RWPE2 (cell line): ENCODE measurements at regions not wholly inside any gene's neighbourhood (a gene's known extent, or its start where the extent isn't known, plus 50 kb on each side); places are given as distances from the start of the nearest gene placed in this dataset.

Experiments
- ATAC-seq: fragments of 200-7000 bp; cut with Tn5 transposase; 3 replicates; pipeline ENCODE4 v1.9.1; 2021; ENCODE audit warnings: low read depth
- DNase-seq: peaks from one replicate; pipeline ENCODE4 v3.0.0-alpha.2; 2020; ENCODE audit warnings: low spot score
- H3K27ac ChIP-seq: fragments of 450-650 bp; 2 replicates; pipeline ENCODE4 v1.5.1; 2017; ENCODE audit warnings: mild to moderate bottlenecking; ENCODE audit not compliant: poor library complexity, severe bottlenecking
- H3K27me3 ChIP-seq: fragments of 250-450 bp; sonication (Bioruptor Pico); 2 replicates; pipeline ENCODE4 v1.5.1; 2021; ENCODE audit warnings: mild to moderate bottlenecking, moderate library complexity; ENCODE audit not compliant: insufficient read depth, poor library complexity, severe bottlenecking
- H3K36me3 ChIP-seq: fragments of 250-450 bp; sonication (Bioruptor Pico); 2 replicates; pipeline ENCODE4 v1.5.1; 2020; ENCODE audit warnings: low read depth, mild to moderate bottlenecking, moderate library complexity
- H3K4me1 ChIP-seq: fragments of 250-450 bp; sonication (Bioruptor Pico); 2 replicates; pipeline ENCODE4 v1.5.1; 2021; ENCODE audit warnings: mild to moderate bottlenecking, moderate library complexity; ENCODE audit not compliant: insufficient read depth, poor library complexity, severe bottlenecking
- H3K4me3 ChIP-seq: fragments of 250-450 bp; sonication (Bioruptor Pico); 2 replicates; pipeline ENCODE4 v1.5.1; 2021; ENCODE audit warnings: mild to moderate bottlenecking, moderate library complexity; ENCODE audit not compliant: severe bottlenecking
- H3K9me3 ChIP-seq: fragments of 250-450 bp; sonication (Bioruptor Pico); 2 replicates; pipeline ENCODE4 v1.5.1; 2021; ENCODE audit warnings: mild to moderate bottlenecking, moderate library complexity; ENCODE audit not compliant: severe bottlenecking
- CTCF ChIP-seq: fragments of 450-650 bp; IDR thresholded peaks from one replicate; pipeline ENCODE4 v1.5.1; 2017; ENCODE audit warnings: mild to moderate bottlenecking, moderate library complexity; ENCODE audit not compliant: poor library complexity, severe bottlenecking

- Histone ChIP-seq H3K27ac (no peak overlapping the region), H3K36me3 (no peaks in the 10 kb centered on the region), H3K4me3 (no peak overlapping the region), H3K9me3 (no peaks in the 10 kb centered on the region), H3K27me3 (no peaks in the 10 kb centered on the region), H3K4me1 (peaks cover 14% of the 10 kb centered on the region)
- no peak for TF ChIP-seq CTCF
- ATAC-seq: no peak
- DNase-seq: no peak
Observed at GRCh38 chr5:87103616-87104287, 163.9 kb upstream of the RASA1 start.

GRCh38 chr5:87105577-87105976 lies 162.1 kb upstream of the RASA1 start:
- TF ChIP-seq CTCF: no peak
- peaks cover 5% of the 10 kb centered on the region for H3K4me1 ChIP-seq
- ATAC-seq: no peak

GRCh38 chr5:87109746-87110145 lies 157.9 kb upstream of the RASA1 start:
- no peak overlapping the region for H3K4me3 ChIP-seq
- H3K27me3 ChIP-seq: no peaks in the 10 kb centered on the region
- ATAC-seq (no peak), DNase-seq (no peak)
- H3K9me3 ChIP-seq: no peaks in the 10 kb centered on the region
- peaks cover 19% of the 10 kb centered on the region for H3K4me1 ChIP-seq
- no peak overlapping the region for H3K27ac ChIP-seq
- no peak for TF ChIP-seq CTCF
- H3K36me3 ChIP-seq: no peaks in the 10 kb centered on the region

More at GRCh38 chr5:87105577-87105976, 162.1 kb upstream of the RASA1 start:
- H3K4me3 ChIP-seq: no peak overlapping the region
- no peaks in the 10 kb centered on the region for H3K9me3 ChIP-seq
- no peak overlapping the region for H3K27ac ChIP-seq
- H3K36me3 ChIP-seq: no peaks in the 10 kb centered on the region
- no peak for DNase-seq
- no peaks in the 10 kb centered on the region for H3K27me3 ChIP-seq

GRCh38 chr5:87110721-87111120 lies 157.0 kb upstream of the RASA1 start:
- Histone ChIP-seq H3K4me3 (no peak overlapping the region), H3K4me1 (peaks cover 22% of the 10 kb centered on the region), H3K27ac (no peak overlapping the region), H3K9me3 (no peaks in the 10 kb centered on the region), H3K27me3 (no peaks in the 10 kb centered on the region), H3K36me3 (no peaks in the 10 kb centered on the region)
- ATAC-seq (0 out of 3 replicates have a peak, but pooled peaks have one; percentile 42), DNase-seq (no peak)
- TF ChIP-seq CTCF: no peak

GRCh38 chr5:87113861-87114260 lies 153.8 kb upstream of the RASA1 start:
- peak overlapping the region; percentile 63 for H3K27ac ChIP-seq

More at GRCh38 chr5:87113861-87114260, 153.8 kb upstream of the RASA1 start:
- H3K9me3 ChIP-seq: no peaks in the 10 kb centered on the region
- no peak overlapping the region for H3K4me3 ChIP-seq
- no peaks in the 10 kb centered on the region for H3K27me3 ChIP-seq
- peaks cover 34% of the 10 kb centered on the region for H3K4me1 ChIP-seq
- no peak for TF ChIP-seq CTCF
- no peak for DNase-seq
- H3K36me3 ChIP-seq: no peaks in the 10 kb centered on the region
- ATAC-seq: peak; percentile 86
